MM.1S (cell line): ENCODE measurements at regions not wholly inside any gene's neighbourhood (a gene's known extent, or its start where the extent isn't known, plus 50 kb on each side); places are given as distances from the start of the nearest gene placed in this dataset.

ENCODE experiments used
- DNase-seq: peaks from one replicate; pipeline ENCODE4 v3.0.0-alpha.2; 2015
- H2AFZ ChIP-seq: fragments of 300-600 bp; sonication (generic); 2 replicates; pipeline ENCODE4 v1.6.0; 2016; ENCODE audit warnings: antibody characterized with exemption, low read length
- H3F3A ChIP-seq: fragments of 300-600 bp; sonication (generic); 2 replicates; pipeline ENCODE4 v1.6.1; 2016; ENCODE audit warnings: mild to moderate bottlenecking, antibody characterized with exemption, low read length, moderate library complexity, mixed read lengths; ENCODE audit not compliant: insufficient read depth
- H3K27ac ChIP-seq: fragments of 300-600 bp; sonication (generic); 2 replicates; pipeline ENCODE4 v1.5.1; 2016; ENCODE audit warnings: mild to moderate bottlenecking, low read length
- H3K27me3 ChIP-seq: fragments of 300-600 bp; sonication (generic); replicated peaks from 2 replicates; pipeline ENCODE4 v1.6.0; 2016; ENCODE audit warnings: low read length; ENCODE audit not compliant: insufficient read depth
- H3K36me3 ChIP-seq: fragments of 300-600 bp; sonication (generic); replicated peaks from 2 replicates; pipeline ENCODE4 v1.6.1; 2016; ENCODE audit warnings: mild to moderate bottlenecking, low read length, mixed read lengths; ENCODE audit not compliant: insufficient read depth
- H3K4me1 ChIP-seq: fragments of 300-600 bp; sonication (generic); 2 replicates; pipeline ENCODE4 v1.6.1; 2016; ENCODE audit warnings: low read length, mixed read lengths
- H3K4me2 ChIP-seq: fragments of 300-600 bp; sonication (generic); 2 replicates; pipeline ENCODE4 v1.6.0; 2016; ENCODE audit warnings: low read depth, low read length
- H3K4me3 ChIP-seq: fragments of 300-600 bp; sonication (generic); 2 replicates; pipeline ENCODE4 v1.5.1; 2016; ENCODE audit warnings: low read length, mixed read lengths
- H3K79me2 ChIP-seq: fragments of 300-600 bp; sonication (generic); 2 replicates; pipeline ENCODE4 v1.6.1; 2016; ENCODE audit warnings: mixed run types, low read length, mixed read lengths
- H3K9ac ChIP-seq: fragments of 300-600 bp; sonication (generic); 2 replicates; pipeline ENCODE4 v1.6.1; 2016; ENCODE audit warnings: low read length, mixed read lengths
- H3K9me2 ChIP-seq: fragments of 300-600 bp; sonication (generic); replicated peaks from 2 replicates; pipeline ENCODE4 v1.6.1; 2016; ENCODE audit warnings: mild to moderate bottlenecking, low read length, mixed read lengths; ENCODE audit not compliant: insufficient read depth
- H3K9me3 ChIP-seq: fragments of 300-600 bp; sonication (generic); replicated peaks from 2 replicates; pipeline ENCODE4 v1.6.1; 2016; ENCODE audit warnings: mild to moderate bottlenecking, low read length, mixed read lengths; ENCODE audit not compliant: insufficient read depth
- H4K20me1 ChIP-seq: fragments of 300-600 bp; sonication (generic); 2 replicates; pipeline ENCODE4 v1.6.1; 2016; ENCODE audit warnings: mild to moderate bottlenecking, low read length, moderate library complexity, mixed read lengths; ENCODE audit not compliant: insufficient read depth
- CTCF ChIP-seq: fragments of 300-600 bp; sonication (generic); IDR thresholded peaks from 2 replicates; pipeline ENCODE4 v1.5.1; 2016; ENCODE audit warnings: antibody characterized with exemption, low read length, mixed read lengths
- EZH2 ChIP-seq: fragments of 300-600 bp; sonication (generic); optimal IDR thresholded peaks from 2 replicates; pipeline ENCODE3; 2017; ENCODE audit warnings: low read depth, mild to moderate bottlenecking, antibody characterized with exemption, low read length, mixed read lengths
- EZH2phosphoT487 ChIP-seq: fragments of 300-600 bp; sonication (generic); IDR thresholded peaks from 2 replicates; pipeline ENCODE4 v1.6.1; 2018; ENCODE audit warnings: antibody characterized with exemption, low read length

GRCh38 chr12:69019082-69019481 is 86.1 kb upstream of the CPM start:
- DNase-seq = no peak
- no peak overlapping the region for H3K4me2 ChIP-seq
- H3K27ac ChIP-seq = no peak overlapping the region
- no peaks in the 10 kb centered on the region for H3K79me2 ChIP-seq
- no peaks in the 10 kb centered on the region for H3K9me2 ChIP-seq
- H2AFZ ChIP-seq = no peak overlapping the region
- no peaks in the 10 kb centered on the region for H3K4me1 ChIP-seq
- no peak overlapping the region for H3K9ac ChIP-seq
- H4K20me1 ChIP-seq = no peaks in the 10 kb centered on the region
- no peaks in the 10 kb centered on the region for H3F3A ChIP-seq
- TF ChIP-seq EZH2 = no peak
- TF ChIP-seq EZH2phosphoT487 = no peak
- TF ChIP-seq CTCF = no peak
- H3K4me3 ChIP-seq = no peak overlapping the region
- H3K36me3 ChIP-seq = no peaks in the 10 kb centered on the region
- no peaks in the 10 kb centered on the region for H3K27me3 ChIP-seq
- H3K9me3 ChIP-seq = no peaks in the 10 kb centered on the region

- Histone ChIP-seq H3K4me1 (no peaks in the 10 kb centered on the region), H3K27ac (no peak overlapping the region), H3K9me2 (no peaks in the 10 kb centered on the region), H3K4me3 (no peak overlapping the region), H4K20me1 (no peaks in the 10 kb centered on the region), H3K79me2 (no peaks in the 10 kb centered on the region), H2AFZ (no peak overlapping the region), H3K27me3 (no peaks in the 10 kb centered on the region), H3K9me3 (no peaks in the 10 kb centered on the region), H3K36me3 (no peaks in the 10 kb centered on the region), H3K9ac (no peak overlapping the region), H3K4me2 (no peak overlapping the region), H3F3A (no peaks in the 10 kb centered on the region)
- no peak for DNase-seq
- TF ChIP-seq EZH2phosphoT487 (no peak), EZH2 (no peak), CTCF (no peak)
These were observed 86.9 kb upstream of the CPM start for GRCh38 chr12:69019910-69020309.

- H3K4me2 ChIP-seq = no peak overlapping the region
- no peaks in the 10 kb centered on the region for H3K79me2 ChIP-seq
- no peaks in the 10 kb centered on the region for H3K27me3 ChIP-seq
- H4K20me1 ChIP-seq = no peaks in the 10 kb centered on the region
- H3F3A ChIP-seq = no peaks in the 10 kb centered on the region
- H3K9me2 ChIP-seq = no peaks in the 10 kb centered on the region
- TF ChIP-seq EZH2phosphoT487 = no peak
- no peak for TF ChIP-seq EZH2
- no peak for TF ChIP-seq CTCF
- H3K4me3 ChIP-seq = no peak overlapping the region
- H2AFZ ChIP-seq = no peak overlapping the region
- no peaks in the 10 kb centered on the region for H3K9me3 ChIP-seq
- no peak overlapping the region for H3K27ac ChIP-seq
- no peaks in the 10 kb centered on the region for H3K4me1 ChIP-seq
- no peak overlapping the region for H3K9ac ChIP-seq
- no peak for DNase-seq
- no peaks in the 10 kb centered on the region for H3K36me3 ChIP-seq
These were observed 89.7 kb upstream of the CPM start for GRCh38 chr12:69022674-69023073.
